Sigmoid colon (tissue), 6 donors: ENCODE measurements at regions not wholly inside any gene's neighbourhood (a gene's known extent, or its start where the extent isn't known, plus 50 kb on each side); places are given as distances from the start of the nearest gene placed in this dataset.

Experiments
- DNase-seq: peaks from one replicate; pipeline ENCODE4 v3.0.0-alpha.2; 2019
- H3K27ac ChIP-seq, 4 donors: fragments of 200-600 bp; sonication (generic); one replicate each; pipeline ENCODE4 v1.5.1; 2016 to 2019; ENCODE audit warnings: mild to moderate bottlenecking in 1 of 4
- H3K27me3 ChIP-seq, 3 donors: fragments of 200-600 bp; sonication (generic); one replicate each; pipeline ENCODE4 v1.5.1; 2019; ENCODE audit warnings: mild to moderate bottlenecking in 1 of 3
- H3K36me3 ChIP-seq, 4 donors: fragments of 200-600 bp; sonication (generic); one replicate each; pipeline ENCODE4 v1.5.1; 2016 to 2019
- H3K4me1 ChIP-seq, 4 donors: fragments of 200-600 bp; sonication (generic); one replicate each; pipeline ENCODE4 v1.5.1; 2017 to 2019
- H3K4me3 ChIP-seq, 4 donors: fragments of 200-600 bp; sonication (generic); one replicate each; pipeline ENCODE4 v1.5.1; 2017 to 2019; ENCODE audit warnings: mild to moderate bottlenecking in 2 of 4, moderate library complexity in 1 of 4
- H3K9me3 ChIP-seq, 4 donors: fragments of 200-600 bp in 3 of 4; sonication (generic) in 3 of 4; one replicate each; pipeline versions ENCODE4 v1.5.1 to v1.6.1; 2013 to 2019
- CTCF ChIP-seq, 4 experiments: fragments of 450-650 bp in 3 of 4; fragments of 200-600 bp in 1 of 4; IDR thresholded peaks; one replicate each; pipeline ENCODE4 v1.5.1; 2016 to 2019; ENCODE audit warnings: antibody characterized with exemption in 4 of 4, mild to moderate bottlenecking in 3 of 4, moderate library complexity in 2 of 4
- EP300 ChIP-seq, 4 donors: sonication (generic); formaldehyde crosslinking; IDR thresholded peaks; one replicate each; pipeline ENCODE4 v1.6.1; 2017; ENCODE audit warnings: antibody characterized with exemption in 4 of 4
- POLR2A ChIP-seq, 2 donors: fragments of 450-650 bp; IDR thresholded peaks; one replicate each; pipeline ENCODE4 v1.6.1; 2016; ENCODE audit warnings: antibody characterized with exemption in 2 of 2, mild to moderate bottlenecking in 2 of 2, moderate library complexity in 2 of 2
- POLR2AphosphoS5 ChIP-seq, 4 donors: sonication (generic); formaldehyde crosslinking; IDR thresholded peaks; one replicate each; pipeline ENCODE4 v1.6.1; 2017; ENCODE audit warnings: antibody characterized with exemption in 4 of 4
- WGBS, 2 donors: extraction: QIAGEN DNeasy Blood & Tissue Kit; methylation state at CpG; one replicate each; pipeline ENCODE4 v1.1.7; 2013; 5-methylcytosine and 5-hydroxymethylcytosine counted together
- intact Hi-C: fragments of 100-400 bp; cut with DNase I; formaldehyde crosslinking; loops from one replicate; pipeline ENCODE4 v1.15.1; 2023
- donor health status: healthy with polysubstance abuse.
- donor health status: healthy.

- intact Hi-C loops: no loop called here
- TF ChIP-seq POLR2A (IDR thresholded peaks at IDR 0.05): no peak
- TF ChIP-seq EP300 (IDR thresholded peaks at IDR 0.05): no peak
- no peak for TF ChIP-seq POLR2AphosphoS5 (IDR thresholded peaks at IDR 0.05)
- TF ChIP-seq CTCF (IDR thresholded peaks at IDR 0.05): no peak
- no peak for DNase-seq
- Histone ChIP-seq H3K27ac (peak overlapping the region in 2 of 4 donors; percentile 12 to 40), H3K4me1 (peaks cover 0 to 19% (median 13%) of the 10 kb centered on the region in 4 donors), H3K27me3 (no peaks in the 10 kb centered on the region), H3K4me3 (no peak overlapping the region), H3K36me3 (no peaks in the 10 kb centered on the region), H3K9me3 (no peaks in the 10 kb centered on the region)
These were observed 298.2 kb upstream of the MARCKS start for GRCh38 chr6:113558966-113559365.

GRCh38 chr6:113560376-113560775 is 296.8 kb upstream of the MARCKS start:
- Histone ChIP-seq H3K36me3 (no peaks in the 10 kb centered on the region), H3K27ac (no peak overlapping the region), H3K27me3 (no peaks in the 10 kb centered on the region), H3K4me3 (no peak overlapping the region), H3K4me1 (peaks cover 2 to 30% (median 20%) of the 10 kb centered on the region in 4 donors), H3K9me3 (no peaks in the 10 kb centered on the region)
- WGBS, 2 donors: 92 to 100% methylated on average over 1 of the region's 1 CpG
- intact Hi-C loops: loop anchor here (10.0 kb wide), 3 partner anchors 106 to 264 kb away; no protein-coding TSS in a partner anchor
- TF ChIP-seq EP300 (IDR thresholded peaks at IDR 0.05): no peak
- no peak for TF ChIP-seq CTCF (IDR thresholded peaks at IDR 0.05)
- no peak for TF ChIP-seq POLR2A (IDR thresholded peaks at IDR 0.05)
- no peak for TF ChIP-seq POLR2AphosphoS5 (IDR thresholded peaks at IDR 0.05)
- DNase-seq: no peak

GRCh38 chr6:113560908-113561307 is 296.2 kb upstream of the MARCKS start:
- DNase-seq: no peak
- Histone ChIP-seq H3K4me1 (peaks cover 2 to 35% (median 25%) of the 10 kb centered on the region in 4 donors), H3K4me3 (no peak overlapping the region), H3K9me3 (no peaks in the 10 kb centered on the region), H3K36me3 (no peaks in the 10 kb centered on the region), H3K27me3 (no peaks in the 10 kb centered on the region), H3K27ac (no peak overlapping the region)
- TF ChIP-seq POLR2AphosphoS5 (IDR thresholded peaks at IDR 0.05) (no peak), CTCF (IDR thresholded peaks at IDR 0.05) (no peak), EP300 (IDR thresholded peaks at IDR 0.05) (no peak), POLR2A (IDR thresholded peaks at IDR 0.05) (no peak)
- intact Hi-C loops: loop anchor here (10.0 kb wide), 3 partner anchors 106 to 264 kb away; no protein-coding TSS in a partner anchor

- H3K36me3 ChIP-seq: no peaks in the 10 kb centered on the region
- no peak overlapping the region for H3K4me3 ChIP-seq
- intact Hi-C loops: loop anchor here (10.0 kb wide), 3 partner anchors 107 to 263 kb away; no protein-coding TSS in a partner anchor
- H3K9me3 ChIP-seq: no peaks in the 10 kb centered on the region
- peaks cover 2 to 35% (median 26%) of the 10 kb centered on the region in 4 donors for H3K4me1 ChIP-seq
- TF ChIP-seq CTCF (IDR thresholded peaks at IDR 0.05): no peak
- no peak for TF ChIP-seq POLR2AphosphoS5 (IDR thresholded peaks at IDR 0.05)
- no peak for TF ChIP-seq POLR2A (IDR thresholded peaks at IDR 0.05)
- no peak for TF ChIP-seq EP300 (IDR thresholded peaks at IDR 0.05)
- no peak for DNase-seq
- H3K27me3 ChIP-seq: no peaks in the 10 kb centered on the region
- H3K27ac ChIP-seq: no peak overlapping the region
- 84 to 88% methylated on average over 2 of the region's 2 CpGs for WGBS, 2 donors
These were observed 294.9 kb upstream of the MARCKS start for GRCh38 chr6:113562248-113562647.
